LNCaP clone FGC (cell line): ENCODE measurements at regions not wholly inside any gene's neighbourhood (a gene's known extent, or its start where the extent isn't known, plus 50 kb on each side); places are given as distances from the start of the nearest gene placed in this dataset.
A peak's percentile ranks its signal among the peaks of the same experiment; 100 is the strongest.

Experiments used
- DNase-seq: peaks from one replicate; pipeline ENCODE4 v3.0.0-alpha.2; 2011; ENCODE audit warnings: low read depth
- H3K4me3 ChIP-seq: 2 replicates; pipeline ENCODE4 v1.5.1; 2011; ENCODE audit warnings: mild to moderate bottlenecking, low read depth, low read length, control low read depth
- CTCF ChIP-seq: IDR thresholded peaks from 2 replicates; pipeline ENCODE4 v1.5.1; 2012; ENCODE audit warnings: mild to moderate bottlenecking; ENCODE audit not compliant: control insufficient read depth, insufficient read depth; ENCODE audit errors: extremely low read depth

GRCh38 chr13:31056644-31057271 is 104.9 kb downstream of the HSPH1 start:
- no peak for TF ChIP-seq CTCF
- no peak for DNase-seq
- H3K4me3 ChIP-seq, result no peak overlapping the region

- TF ChIP-seq CTCF, result no peak
- DNase-seq, result no peak
- no peak overlapping the region for H3K4me3 ChIP-seq
Measured at GRCh38 chr13:31055589-31055988, 106.1 kb downstream of the HSPH1 start.

GRCh38 chr13:31054632-31055031 is 107.1 kb downstream of the HSPH1 start:
- no peak for DNase-seq
- no peak overlapping the region for H3K4me3 ChIP-seq
- no peak for TF ChIP-seq CTCF

- no peak overlapping the region for H3K4me3 ChIP-seq
- DNase-seq, result no peak
- no peak for TF ChIP-seq CTCF
Measured at GRCh38 chr13:31053896-31054295, 107.8 kb downstream of the HSPH1 start.

GRCh38 chr13:31053091-31053490 is 108.6 kb downstream of the HSPH1 start:
- no peak overlapping the region for H3K4me3 ChIP-seq
- TF ChIP-seq CTCF, result no peak
- peak; percentile 46 for DNase-seq

GRCh38 chr13:31052478-31052877 is 109.2 kb downstream of the HSPH1 start:
- H3K4me3 ChIP-seq, result no peak overlapping the region
- TF ChIP-seq CTCF, result no peak
- no peak for DNase-seq

- H3K4me3 ChIP-seq, result no peak overlapping the region
- DNase-seq, result no peak
- TF ChIP-seq CTCF, result no peak
Measured at GRCh38 chr13:31051999-31052398, 109.7 kb downstream of the HSPH1 start.
